Stimulated activated naive CD8-positive, alpha-beta T cell treated with anti-CD3 and anti-CD28 coated beads, Interleukin-15, Interleukin-2, amounts not matched to agents 100 U/mL and 50 U/mL, for 24 hours (primary cell): ENCODE measurements at regions not wholly inside any gene's neighbourhood (a gene's known extent, or its start where the extent isn't known, plus 50 kb on each side); places are given as distances from the start of the nearest gene placed in this dataset.

Experiments
- ATAC-seq: fragments of 150-1000 bp; cut with Tn5 transposase; one replicate; pipeline ENCODE4 v1.10.0; 2021
- DNase-seq: peaks from one replicate; pipeline ENCODE4 v3.0.0; 2021

DNA sequence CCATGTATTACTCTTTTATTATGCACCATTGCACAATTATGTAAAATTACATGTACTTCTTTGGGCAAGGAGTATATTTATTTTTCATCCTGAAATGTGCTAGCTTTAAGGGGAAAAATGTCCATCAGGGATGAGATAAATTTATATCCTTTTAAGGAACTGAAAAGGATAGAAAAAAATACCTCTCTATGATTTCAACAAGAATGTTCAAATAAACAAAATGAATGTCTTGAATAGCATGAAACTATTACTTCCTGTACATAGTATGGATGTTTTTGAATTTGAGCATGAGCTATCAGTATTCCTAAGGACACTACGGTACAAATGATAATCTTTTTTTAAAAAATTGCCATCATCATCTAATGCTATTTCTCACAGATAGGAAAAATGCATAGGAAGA lies 1611.9 kb upstream of the ZEB2 start:
- ATAC-seq, result no peak
- DNase-seq, result no peak

DNA sequence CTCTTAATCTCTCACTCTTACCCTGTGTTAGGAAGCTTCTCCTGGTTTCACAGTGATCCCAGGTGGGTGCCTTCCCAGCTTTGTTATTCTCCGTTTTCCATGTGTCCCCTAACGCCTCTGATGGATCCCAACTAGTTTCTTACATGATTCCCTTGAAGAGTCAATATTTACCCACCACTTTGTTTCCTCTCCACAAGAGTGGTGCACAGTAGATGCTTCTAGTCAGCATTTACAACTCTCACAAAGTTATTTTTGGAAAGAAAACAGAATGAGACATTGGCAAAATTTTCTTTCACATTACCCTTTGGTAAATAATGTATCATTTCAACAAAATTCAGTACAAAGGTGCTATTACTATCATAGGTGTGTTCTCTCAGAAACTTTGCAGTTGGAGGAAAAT lies 1611.1 kb upstream of the ZEB2 start:
- no peak for ATAC-seq
- no peak for DNase-seq

DNA sequence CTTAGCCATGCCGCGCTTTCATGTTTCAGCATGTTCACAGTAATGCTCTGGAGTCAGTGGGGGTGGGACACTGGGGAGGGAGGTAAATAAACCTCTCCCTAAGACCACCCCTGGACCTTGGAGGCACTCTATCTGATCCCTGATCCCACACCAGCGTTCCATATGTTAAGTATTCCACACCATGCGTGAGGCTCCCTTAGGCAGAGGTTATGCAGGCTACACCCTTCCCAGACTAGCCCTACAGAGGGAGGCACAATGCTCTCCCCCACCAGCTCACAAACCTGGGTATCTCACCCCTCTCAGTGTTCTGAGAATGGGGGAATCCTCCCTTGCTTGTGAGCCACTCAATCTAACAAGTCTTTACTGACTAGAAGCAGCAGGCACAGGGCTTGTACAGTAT lies 1610.4 kb upstream of the ZEB2 start:
- ATAC-seq (no peak), DNase-seq (no peak)

DNA sequence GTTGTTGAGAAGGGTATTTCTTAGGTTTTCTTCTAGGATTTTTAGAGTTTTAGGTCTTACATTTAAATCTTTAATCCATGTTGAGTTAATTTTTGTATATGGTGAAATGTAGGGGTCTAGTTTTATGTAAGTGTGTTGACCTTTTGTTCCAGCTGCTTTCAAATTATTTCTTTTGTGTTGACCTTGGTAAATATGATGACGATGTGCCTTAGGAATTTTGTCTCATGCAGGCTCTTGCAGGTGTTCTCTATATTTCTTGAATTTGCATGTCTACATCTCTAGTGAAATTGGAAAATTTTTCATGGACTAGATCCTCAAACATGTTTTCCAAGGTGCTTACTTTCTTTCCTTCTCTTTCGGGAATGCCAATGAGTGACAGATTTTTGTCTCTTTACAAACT lies 1609.3 kb upstream of the ZEB2 start:
- DNase-seq (no peak), ATAC-seq (no peak)

DNA sequence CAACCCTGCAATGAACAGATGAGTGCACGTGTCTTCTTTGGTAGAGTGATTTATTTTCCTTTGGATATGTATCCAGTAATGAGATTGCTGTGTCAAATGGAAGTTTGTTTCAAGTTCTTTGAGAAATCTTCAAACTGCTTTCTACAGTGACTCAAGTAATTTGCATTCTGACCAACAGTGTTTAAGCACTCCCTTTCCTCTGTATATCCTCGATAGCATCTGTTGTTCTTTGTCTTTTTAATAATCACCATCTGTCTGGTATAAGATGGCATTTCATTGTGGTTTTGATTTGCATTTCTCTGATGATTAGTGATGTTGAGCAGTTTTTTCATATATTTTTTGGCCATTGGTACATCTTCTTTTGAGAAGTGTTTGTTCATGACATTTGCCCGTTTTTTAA lies 1608.3 kb upstream of the ZEB2 start:
- DNase-seq (no peak), ATAC-seq (no peak)

DNA sequence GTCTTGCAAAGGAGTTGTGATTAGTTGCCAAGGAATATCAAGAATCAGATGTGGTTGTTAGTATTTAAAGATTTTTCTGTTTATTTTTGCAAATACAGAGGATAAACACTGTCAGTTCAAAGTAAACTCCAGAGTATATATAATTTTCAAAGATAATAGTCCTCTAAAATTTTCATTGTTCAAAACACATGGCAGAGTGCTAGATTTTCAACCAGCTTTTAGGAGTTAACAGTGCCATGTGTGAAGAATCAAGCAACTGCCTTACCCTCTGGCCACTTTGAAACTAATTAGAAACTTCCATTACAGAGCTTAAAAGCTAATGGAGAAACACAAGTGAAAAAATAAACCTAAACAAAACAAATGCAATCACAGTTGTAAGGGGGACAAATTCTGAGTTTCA lies 1605.6 kb upstream of the ZEB2 start:
- ATAC-seq, result no peak
- DNase-seq, result no peak

DNA sequence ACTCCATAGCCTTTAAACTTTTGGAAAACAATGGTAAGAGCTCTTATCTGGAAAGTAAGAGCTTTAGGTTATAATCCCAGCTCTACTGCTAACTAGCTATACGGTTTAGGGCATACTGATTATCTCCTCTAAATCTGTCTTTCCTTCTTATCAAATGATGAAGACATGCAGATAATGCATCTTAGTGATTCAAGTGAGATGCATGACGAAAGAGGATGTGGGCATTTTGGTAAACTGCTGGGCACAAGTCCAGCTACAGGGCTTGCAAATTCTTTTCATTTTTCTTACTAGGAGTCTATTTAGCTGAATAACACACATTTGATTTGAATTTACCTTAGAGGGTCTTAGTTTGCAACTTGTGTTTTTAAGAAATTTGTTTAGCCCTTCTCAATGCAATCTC lies 1604.8 kb upstream of the ZEB2 start:
- DNase-seq, result no peak
- ATAC-seq, result no peak

DNA sequence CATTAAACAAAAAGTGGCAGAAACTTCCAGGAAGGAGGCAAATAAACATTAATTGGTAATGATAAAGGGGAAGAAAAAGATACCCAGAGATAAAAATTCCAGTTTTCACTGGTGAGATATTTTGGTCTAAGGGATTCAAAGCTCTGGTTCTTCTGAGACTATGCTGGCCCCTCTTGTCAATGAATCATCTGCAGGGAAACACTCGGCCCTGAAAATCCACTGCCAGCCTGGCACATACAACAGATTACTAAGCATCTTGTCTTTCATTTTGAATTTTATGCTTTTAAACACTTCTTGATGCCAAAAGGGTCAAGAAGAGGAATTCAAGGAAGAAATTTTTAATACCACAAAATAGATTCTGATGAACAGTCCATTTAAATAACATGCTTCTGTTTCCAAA lies 1603.8 kb upstream of the ZEB2 start:
- ATAC-seq (no peak), DNase-seq (no peak)

DNA sequence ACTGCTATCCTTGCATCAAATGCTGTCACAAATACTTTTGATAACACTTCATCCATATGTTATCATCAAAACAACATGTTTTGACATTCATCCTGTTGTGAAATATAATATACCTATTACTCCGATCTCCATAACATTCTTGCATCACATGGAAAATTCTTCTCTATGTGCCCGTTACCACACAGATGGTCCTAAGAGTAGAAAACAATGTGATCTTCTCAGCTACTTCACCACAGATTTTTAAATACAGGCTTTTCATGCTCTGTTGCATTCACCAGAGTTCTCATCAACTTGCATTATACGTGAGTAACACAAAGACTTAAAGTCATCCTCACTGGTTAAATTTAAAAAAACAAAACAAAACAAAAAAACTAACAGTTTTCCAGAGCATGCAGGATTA lies 1603.3 kb upstream of the ZEB2 start:
- ATAC-seq (no peak), DNase-seq (no peak)

DNA sequence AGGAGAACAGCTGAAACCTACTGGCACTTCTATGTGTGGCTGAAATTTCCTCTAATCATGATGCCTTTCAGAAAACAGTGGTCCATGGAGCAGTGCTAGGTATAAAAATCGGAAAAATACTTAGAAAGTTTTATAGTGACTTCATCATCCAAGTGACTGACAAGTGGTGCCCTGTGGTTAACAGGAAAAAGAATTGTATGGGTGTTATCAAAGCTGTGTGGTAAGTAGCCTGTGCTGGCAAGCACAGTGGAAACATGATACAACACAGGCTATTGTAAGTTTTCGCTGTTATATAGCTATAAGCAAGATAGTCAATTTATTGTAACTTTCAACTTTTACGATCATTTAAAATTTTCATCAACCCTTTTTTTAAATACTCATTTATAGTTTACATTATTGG lies 1599.7 kb upstream of the ZEB2 start:
- DNase-seq (no peak), ATAC-seq (no peak)

DNA sequence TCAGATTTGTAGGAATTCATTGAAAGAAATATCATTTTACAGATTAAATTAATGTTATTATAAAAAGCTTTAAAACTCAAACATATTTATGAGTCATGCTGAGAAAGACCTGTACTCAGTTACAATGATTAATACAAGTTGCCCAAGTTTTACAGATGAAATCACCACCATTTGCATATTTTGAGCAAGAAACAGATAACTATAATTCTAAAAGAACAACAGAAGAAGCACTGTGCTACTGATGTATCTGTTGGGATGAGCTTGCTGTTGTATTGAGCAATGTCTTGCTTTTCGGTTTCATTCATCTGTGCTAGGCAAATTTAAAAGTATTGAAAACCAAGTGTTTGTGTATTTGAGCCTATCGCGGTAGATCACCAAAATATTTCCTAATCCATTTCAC lies 1589.1 kb upstream of the ZEB2 start:
- DNase-seq (no peak), ATAC-seq (no peak)

DNA sequence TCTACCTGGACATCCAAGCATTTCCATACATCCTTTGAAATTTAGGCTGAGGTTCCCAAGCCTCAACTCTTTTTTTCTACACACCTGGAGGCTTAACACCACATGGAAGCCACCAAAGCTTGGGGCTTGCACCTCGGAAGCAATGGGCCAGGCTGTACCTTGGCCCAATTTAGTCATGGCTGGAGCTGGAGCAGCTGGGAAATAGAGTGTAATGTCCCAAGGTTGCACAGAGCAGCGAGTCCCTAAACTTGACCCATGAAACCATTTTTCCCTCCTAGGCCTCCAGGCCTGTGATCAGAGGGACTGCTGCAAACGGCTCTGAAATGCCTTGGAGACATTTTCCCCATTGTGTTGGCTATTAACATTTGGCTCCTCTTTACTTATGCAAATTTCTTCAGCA lies 1574.3 kb upstream of the ZEB2 start:
- no peak for DNase-seq
- ATAC-seq, result no peak

DNA sequence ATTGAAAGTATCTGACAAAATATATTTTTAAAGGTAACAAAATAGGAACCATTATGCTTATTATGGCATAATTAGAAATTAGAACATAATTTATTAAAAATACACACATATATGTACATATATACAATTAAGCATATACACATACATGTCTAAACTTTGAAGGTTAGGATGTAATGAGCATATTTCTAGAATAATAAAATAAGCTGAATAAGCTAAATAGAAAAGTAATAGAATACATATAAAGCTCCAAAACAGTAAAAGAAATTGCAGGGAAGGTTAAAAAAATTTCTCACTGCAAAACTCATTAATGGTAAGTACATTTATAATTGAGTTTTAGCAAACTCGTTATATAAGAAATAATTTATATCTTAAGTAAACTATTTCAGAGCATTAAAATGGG lies 1561.5 kb upstream of the ZEB2 start:
- DNase-seq, result no peak
- ATAC-seq, result no peak

DNA sequence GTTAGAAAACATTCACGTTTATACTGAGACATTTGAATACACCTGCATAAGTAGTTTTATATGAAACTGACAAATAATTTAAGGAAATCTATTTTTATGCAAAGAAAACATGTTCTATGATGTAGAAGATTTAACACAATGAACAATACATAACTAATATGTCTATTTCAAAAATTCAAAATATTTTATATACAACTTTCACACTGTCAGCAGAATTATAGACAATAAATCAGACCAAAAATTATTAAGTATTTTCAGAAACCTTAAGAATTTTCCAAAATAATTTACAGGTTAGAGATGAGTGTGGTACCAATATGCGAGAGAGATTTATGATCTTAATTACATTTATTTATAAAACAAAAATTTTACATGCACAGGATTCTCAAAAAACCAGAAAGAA lies 1561.0 kb upstream of the ZEB2 start:
- DNase-seq, result no peak
- no peak for ATAC-seq

DNA sequence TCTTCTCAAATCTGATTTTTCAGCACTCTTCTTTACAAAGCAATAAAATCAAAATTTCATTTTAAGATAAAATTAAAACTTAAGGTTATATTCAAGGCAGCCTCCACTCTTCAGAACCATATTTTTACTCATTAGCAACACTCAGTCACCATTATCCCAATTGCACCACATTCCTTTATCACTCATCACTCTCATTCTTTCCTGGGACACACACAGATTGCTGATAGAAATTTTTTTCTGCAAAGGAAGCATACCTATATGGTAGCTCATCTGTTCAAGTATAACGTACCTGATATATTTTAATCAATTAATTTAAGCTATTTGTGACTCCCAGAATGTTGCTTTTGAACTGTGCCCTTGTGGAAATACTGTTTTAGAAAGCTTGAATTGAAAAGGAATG lies 1559.3 kb upstream of the ZEB2 start:
- no peak for DNase-seq

DNA sequence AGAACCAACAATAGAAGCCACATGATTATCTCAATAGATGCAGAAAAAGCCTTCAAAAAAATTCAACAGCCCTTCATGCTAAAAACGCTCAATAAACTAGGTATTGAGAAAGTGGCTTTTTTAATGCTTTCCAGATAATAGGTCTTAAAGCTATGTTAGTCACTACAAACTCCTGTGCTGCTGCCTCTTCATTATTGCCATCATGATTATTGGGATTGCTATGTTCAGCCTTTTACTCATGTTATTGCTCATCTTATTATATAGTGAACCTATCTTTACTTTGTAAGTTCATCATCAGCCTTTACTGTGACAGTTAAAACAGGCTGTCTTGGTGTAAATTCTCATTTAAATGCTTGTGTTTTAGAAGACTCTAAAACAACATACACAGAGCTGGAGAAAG lies 1557.2 kb upstream of the ZEB2 start:
- DNase-seq, result no peak
- ATAC-seq, result no peak

More for the DNA sequence above, 1559.3 kb upstream of the ZEB2 start:
- no peak for ATAC-seq

DNA sequence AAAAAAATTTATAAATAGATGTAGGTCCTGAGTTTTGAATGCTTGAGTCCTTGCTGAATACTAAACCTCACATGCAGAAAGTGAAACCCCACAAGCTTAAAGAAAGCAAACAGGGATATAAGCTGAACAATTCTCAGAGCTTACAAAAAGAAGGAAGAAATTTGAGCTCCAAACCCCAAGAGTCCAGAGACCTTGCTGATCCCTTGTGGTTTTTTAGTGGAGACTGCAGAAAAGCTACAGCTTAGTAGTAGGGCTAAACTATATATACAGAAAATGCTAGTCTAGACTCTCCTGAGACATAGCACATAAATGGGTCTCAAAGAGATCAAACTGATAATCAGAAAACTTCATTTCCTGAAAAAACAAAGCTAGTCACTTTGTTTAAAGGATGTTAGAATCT lies 1548.1 kb upstream of the ZEB2 start:
- no peak for ATAC-seq
- no peak for DNase-seq

DNA sequence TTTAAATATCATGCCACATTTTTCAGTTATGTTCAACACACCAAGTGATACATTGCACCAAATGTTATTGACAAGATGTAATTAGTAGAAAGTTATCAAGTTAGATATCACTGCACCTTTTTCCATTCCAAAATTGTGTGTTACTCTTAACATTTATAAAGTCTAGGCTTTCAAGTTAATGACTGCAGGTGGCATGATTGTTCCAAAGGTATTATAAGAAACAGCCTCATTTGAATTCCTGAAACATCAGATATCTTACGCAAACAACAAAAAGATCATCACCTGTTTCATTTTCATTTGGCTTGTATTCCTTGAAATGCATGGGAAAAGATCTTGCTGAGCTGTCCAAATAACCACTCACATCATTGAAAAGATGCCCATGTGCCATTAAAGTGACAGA lies 1528.2 kb upstream of the ZEB2 start:
- ATAC-seq (no peak), DNase-seq (no peak)

DNA sequence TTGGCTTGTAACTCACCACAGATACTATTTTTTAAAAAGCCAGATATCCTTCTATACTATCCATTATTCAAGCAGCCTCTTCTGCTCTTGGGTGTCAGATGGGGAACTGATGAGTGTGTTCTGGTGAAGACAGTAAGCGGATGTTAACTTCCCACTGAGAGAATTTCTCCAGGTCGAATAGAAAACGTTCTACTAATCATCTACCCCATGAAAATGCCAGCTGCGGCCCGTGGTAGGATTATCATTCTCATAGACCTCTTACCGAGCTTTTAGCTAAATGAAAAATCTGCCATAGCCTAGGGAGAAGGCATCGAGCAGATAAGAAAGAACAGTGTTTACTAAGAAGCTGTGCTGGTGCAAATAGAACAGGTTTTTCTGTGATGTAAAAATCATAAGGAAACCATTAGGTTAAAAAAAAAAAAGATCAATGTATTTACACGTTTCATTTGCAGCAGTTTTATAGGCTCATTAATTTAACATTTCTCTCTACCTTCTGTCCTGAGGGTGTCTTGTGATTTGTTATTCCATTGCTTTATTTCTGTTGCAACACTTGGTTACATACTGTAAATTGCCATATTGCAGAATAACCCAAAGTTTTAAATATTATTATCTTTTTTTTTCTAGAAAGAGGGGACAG lies 1521.5 kb upstream of the ZEB2 start:
- no peak for ATAC-seq
- no peak for DNase-seq

DNA sequence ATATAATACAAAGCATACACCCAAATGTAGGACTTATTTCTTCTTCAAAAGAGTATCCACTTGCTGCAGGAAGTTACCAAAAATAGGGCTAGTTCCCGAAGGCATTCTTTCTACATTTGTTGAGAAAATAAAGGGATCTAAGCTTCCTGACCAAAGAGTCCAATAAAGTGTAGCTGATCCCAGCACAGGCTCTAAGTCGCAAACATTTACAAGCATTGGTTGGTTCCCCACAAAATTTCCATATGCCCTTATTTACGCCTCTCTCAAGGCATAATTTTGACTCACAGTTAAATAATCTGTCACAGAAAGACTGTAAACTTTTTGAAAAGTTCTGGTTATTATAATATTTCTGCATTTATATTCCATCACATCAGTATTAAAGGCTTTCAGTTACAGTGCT lies 1520.1 kb upstream of the ZEB2 start:
- no peak for ATAC-seq
- no peak for DNase-seq

DNA sequence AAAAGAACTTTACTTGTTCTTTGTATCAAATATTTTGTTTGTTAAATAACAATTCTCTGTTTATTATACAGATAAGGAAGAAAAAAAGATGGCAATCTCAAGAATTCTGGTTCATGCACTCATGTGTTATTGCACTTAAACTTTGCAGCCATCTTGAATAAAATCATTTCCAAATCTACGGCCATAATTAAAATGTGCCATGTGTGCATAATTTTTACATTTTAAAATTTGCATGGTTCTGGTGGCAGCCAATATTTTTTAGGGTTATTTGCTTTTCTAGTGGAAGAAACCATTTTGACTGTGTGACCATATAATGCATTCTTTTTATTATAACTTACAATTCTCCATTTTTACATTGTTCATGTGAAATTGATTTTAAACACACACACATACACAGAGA lies 1518.1 kb upstream of the ZEB2 start:
- no peak for ATAC-seq
- DNase-seq, result no peak

DNA sequence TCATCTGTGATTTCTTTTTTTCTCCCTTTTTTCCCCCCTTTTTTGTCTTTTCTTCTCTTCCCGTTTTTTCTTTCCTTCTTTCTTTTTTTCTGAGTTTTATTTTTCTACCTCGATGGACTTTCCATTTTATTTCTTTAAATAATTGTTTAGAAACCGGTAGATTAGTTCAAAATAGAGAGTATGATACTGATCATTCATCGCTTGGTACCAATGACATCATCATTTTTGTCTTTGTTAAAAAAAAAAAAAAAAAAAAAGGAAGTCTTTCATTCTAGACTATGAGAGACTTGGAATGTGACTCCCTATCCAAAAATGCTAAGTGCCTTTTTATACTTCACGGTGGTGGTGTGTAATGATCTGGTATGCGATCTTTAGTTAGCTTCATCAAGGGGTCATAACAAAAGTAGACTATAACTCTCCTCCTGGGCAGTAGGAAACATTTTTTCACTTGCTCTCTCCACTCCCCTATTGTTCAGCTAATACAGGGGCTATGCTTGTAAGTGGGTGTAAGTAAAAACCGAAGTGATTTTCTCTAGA lies 1517.5 kb upstream of the ZEB2 start:
- DNase-seq (no peak), ATAC-seq (no peak)

DNA sequence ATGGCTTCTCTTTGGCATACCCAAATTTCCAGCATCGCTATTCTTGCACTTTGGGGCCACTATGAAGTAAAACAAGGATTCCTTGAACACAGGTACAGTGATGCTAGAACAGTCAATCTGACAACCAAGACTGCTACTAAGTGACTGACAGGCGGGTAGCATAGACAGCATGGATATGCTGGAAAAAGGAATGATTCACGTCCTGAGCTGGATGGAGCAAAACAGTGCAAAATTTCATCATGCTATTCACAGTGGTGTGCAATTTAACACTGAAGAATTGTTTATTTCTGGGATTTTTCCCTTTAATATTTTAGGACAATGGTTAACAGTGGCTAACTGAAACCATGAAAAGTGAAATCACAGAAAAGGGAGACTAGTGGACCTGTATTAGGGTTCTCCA lies 1511.2 kb upstream of the ZEB2 start:
- no peak for DNase-seq
- no peak for ATAC-seq

DNA sequence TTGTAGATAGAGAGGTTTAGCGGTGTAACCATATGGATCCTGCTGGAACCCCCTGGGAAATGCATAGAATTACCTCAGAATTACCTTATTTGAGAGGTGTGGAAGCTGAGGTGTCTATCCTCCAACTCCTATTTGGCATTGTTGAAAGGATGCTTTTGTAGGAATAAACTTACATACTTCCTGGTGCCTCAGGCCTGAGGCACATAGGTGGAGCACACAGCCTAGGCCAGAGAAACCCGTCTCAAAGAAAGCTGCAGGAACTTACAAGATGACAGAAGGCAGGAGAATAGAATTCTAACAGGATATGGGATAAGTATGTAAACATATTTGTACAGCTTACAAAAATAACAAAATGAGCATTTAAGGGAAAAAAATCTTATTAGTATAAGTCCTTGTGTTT lies 1507.2 kb upstream of the ZEB2 start:
- no peak for ATAC-seq

DNA sequence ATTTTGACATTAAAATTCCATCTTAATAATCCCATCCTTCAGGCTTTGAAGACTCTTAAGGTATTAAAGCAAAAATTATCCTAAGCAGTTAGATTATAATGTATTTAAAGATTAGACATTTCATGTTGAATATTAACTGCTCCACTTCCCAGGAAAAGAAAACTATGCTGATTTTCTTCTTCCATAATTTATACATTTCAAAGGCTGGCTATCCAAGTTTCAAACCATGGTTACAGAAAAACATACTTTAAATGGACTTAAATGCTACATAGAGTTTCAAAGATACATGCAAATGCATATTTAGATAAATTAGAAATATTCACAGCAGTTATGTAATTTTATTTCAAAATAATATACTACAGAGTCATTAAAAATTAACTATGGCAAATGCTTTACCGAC lies 1505.6 kb upstream of the ZEB2 start:
- ATAC-seq, result no peak
- DNase-seq, result no peak

More for the DNA sequence above, 1507.2 kb upstream of the ZEB2 start:
- no peak for DNase-seq
